Midbrain (tissue), 1 donor: ENCODE measurements at regions not wholly inside any gene's neighbourhood (a gene's known extent, or its start where the extent isn't known, plus 50 kb on each side); places are given as distances from the start of the nearest gene placed in this dataset.
A peak's percentile ranks its signal among the peaks of the same experiment; 100 is the strongest.
"Not testable (repeated sequence)": the region's sequence is repeated elsewhere in the genome, so short reads cannot be mapped to it uniquely, and the experiment has no call there.

ENCODE experiments used
- DNase-seq: peaks from one replicate; lab custom pipeline; 2025; lab: John Stamatoyannopoulos, UW

- no peak for DNase-seq
Measured at GRCh38 chrX:39764441-39764914, 333.3 kb downstream of the BCOR start.

DNA sequence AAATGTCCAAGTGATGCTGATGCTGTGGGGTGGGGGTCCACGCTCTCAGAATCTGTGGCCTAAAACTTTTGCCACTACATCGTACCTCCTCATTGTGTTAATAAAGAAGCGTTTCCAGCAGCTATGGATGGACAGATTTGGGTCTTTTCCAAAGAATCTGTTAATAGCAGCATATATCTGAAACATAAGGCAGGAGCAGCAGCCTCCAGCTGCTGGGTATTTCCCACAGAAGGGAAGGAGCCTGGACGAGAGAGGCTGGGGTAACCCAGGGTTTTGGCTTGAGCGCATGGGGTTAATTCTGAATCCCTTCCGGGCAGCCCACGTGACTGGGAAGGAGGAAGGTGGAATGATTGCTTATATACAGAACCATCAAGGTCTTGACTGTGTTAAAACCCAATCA, 332.4 kb downstream of the BCOR start:
- DNase-seq, result no peak

GRCh38 chrX:39766085-39766726, 331.6 kb downstream of the BCOR start:
- no peak for DNase-seq

DNA sequence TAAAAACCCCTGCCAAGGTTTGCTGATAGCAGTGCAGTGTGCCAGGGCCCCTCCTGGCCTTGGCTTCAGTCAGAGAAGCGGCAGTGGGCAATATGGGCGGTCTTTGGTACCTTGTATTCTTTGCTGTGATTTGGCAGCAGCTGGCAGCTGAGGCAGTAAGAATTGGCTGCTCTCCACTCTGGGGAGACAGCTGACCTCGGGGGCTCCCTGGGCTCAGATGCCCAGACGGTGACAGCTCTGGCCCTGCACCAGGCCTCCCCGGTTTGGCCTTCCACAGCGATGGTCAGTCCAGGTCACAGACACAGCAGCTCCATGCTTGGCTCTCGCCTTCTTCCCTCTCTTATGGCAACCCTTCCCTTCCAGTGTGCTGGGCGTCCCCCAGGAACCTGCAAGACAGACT, 330.9 kb downstream of the BCOR start:
- peak; percentile 21 for DNase-seq

- no peak for DNase-seq
Measured at GRCh38 chrX:39767446-39767845, 330.3 kb downstream of the BCOR start.

- no peak for DNase-seq
Measured at GRCh38 chrX:39769748-39770147, 328.0 kb downstream of the BCOR start.

- DNase-seq, result no peak
Measured at GRCh38 chrX:39771089-39771488, 326.7 kb downstream of the BCOR start.

GRCh38 chrX:39772057-39772832, 325.5 kb downstream of the BCOR start:
- DNase-seq, result peak; percentile 8

DNA sequence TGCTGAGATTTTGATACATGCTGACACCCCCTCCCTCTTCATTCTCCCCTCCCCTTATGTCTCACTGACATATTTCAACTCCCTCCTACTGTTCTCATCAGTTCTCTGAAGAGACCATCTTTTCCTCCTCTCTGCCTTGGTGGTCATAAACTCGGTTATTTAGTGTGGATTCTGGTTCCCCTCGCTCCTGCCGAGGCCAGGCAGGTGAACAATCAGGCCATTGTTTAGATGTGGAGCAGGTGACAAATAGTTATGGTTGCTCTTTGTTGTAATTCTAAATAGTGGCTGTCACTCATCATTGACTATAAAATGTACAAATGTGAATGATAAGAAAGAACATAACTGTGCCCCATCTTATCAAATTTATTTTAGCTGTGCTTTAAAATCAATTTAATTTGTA, 324.6 kb downstream of the BCOR start:
- no peak for DNase-seq

GRCh38 chrX:39773923-39774773, 323.6 kb downstream of the BCOR start:
- no peak for DNase-seq

DNA sequence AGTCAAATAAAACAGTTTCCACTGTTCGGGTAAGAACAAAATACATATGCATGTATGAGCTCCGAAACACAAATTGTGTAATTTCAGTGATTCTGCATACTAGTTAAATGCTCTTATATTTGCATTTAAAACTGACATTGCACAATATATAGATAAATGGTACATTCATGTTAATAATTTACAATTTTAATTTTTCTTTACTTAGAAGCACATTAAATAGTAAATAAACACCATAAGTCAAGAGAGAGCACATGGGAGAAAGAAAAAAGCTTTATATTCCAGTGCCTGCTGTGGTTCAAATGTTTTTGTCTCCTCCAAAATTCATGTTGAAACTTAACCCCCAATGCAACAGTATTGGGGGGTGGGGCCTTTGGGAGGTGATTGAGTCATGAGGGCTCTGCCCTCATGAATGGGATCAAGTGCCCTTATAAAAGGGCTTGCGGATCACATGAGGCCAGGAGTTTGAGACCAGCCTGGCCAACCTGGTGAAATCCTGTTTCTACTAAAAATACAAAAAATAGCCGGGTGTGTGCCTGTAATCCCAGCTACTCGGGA, 322.9 kb downstream of the BCOR start:
- no peak for DNase-seq

GRCh38 chrX:39777623-39778025, 320.1 kb downstream of the BCOR start:
- no peak for DNase-seq

GRCh38 chrX:39779952-39780783, 317.6 kb downstream of the BCOR start:
- no peak for DNase-seq

DNA sequence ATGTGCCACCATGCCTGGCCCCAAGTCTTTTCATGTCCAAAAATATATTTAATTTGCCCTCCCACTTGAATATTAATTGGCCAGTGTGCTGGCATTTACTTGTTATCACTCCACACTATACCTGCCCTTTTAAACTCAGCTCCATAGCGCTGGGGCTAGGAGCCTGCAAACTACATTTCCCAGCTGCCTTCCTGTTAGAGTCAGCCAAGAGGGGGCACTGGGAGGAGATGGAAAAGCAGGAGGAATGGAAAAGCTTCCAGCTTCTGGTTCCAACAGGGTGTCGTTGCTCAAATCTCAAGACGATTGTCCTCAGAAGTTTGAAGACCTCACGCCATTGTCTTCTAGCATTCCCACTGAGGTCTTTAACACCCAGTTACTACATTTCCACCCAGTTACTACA, 315.5 kb downstream of the BCOR start:
- DNase-seq, result no peak

DNA sequence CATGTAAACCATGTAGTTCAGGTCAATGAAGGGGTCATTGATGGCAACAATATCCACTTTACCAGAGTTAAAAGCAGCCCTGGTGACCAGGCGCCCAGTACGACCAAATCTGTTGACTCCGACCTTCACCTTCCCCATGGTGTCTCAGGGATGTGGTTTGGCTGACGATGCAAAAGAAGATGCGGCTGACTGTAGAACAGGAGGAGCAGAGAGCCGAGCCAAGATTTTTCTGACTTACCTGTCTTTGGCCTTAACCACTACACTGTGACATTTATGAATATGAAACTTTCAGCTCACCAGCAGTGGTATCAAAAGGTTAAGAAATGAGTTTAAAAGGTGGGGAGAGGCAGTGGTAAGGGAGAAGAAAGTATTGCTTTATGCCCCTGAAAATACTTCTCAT, 309.8 kb downstream of the BCOR start:
- no peak for DNase-seq

DNA sequence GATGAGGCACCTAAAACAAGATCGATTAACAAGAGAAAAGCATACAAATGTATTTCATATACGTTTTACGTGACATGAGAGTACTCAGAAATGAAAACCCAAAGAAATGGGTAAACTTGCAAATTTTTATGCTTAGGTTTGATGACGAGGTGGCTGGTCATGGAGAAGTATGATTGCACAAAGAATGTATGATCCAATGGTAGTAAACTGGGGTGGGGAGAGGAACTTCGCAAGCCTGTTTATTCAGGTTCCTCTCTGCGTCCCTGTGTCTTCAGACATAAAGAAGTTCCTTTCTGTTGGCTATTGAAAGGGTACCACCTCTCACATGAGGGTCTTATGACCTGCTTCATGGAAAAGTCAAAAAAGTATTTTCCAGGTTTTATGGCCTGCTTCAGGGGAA, 309.2 kb downstream of the BCOR start:
- DNase-seq, result no peak

DNA sequence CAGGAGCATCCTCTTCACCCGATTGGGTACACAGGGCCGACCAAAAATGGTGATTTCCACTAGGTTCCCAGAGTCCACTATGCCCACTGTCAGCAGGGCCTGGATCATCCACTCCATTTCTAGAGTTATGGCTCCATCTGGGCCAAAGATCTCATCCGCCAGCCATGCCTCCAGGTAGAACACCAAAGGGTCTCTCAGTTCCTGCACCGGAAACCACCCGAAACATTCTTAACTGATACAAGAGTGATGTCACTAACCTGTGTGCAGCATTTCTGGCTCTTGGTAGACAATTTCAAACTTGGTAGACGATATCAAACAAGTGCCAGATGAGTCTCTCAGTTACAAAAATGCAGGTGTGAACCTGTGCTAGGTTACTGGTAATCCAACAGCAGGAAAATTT, 306.1 kb downstream of the BCOR start:
- DNase-seq, result no peak

- no peak for DNase-seq
Measured at GRCh38 chrX:39795605-39796004, 302.2 kb downstream of the BCOR start.

DNA sequence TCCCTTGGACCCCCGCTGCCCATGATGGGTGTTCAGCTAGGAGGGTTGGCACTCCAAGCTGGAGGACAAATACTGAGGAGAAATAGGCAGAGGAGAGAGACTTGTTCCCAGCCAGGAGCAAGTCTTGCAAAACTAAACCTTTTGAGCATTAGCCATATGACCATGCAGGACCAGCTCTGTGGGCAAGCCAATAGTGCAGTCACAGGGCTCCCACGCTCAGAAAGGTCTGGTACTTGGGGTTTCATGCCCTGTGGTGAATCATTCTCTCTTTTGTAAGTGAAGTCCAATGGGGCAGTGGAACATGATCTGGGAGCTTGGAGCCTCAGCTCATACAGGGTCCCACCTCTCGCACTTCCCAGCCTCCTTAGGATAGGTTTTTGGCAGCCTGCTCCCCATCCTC, 300.9 kb downstream of the BCOR start:
- DNase-seq, result no peak

DNA sequence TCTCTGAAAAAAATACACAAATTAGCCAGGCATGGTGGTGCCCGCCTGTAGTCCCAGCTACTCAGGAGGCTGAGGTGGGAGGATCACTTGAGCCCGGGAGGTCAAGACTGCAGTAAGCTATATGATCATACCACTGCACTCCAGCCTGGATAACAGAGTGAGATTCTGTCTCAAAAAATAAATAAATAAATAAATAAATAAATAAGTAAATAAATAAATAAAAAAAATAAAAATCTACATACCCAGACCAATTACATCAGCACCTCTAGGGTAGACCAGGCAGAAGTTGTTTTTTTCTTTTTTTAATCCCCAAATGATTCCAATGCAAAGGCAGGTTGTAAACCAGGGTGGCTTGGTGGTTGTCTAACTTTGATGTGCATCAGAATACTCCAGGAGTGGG, 299.3 kb downstream of the BCOR start:
- not testable (repeated sequence) for DNase-seq

DNA sequence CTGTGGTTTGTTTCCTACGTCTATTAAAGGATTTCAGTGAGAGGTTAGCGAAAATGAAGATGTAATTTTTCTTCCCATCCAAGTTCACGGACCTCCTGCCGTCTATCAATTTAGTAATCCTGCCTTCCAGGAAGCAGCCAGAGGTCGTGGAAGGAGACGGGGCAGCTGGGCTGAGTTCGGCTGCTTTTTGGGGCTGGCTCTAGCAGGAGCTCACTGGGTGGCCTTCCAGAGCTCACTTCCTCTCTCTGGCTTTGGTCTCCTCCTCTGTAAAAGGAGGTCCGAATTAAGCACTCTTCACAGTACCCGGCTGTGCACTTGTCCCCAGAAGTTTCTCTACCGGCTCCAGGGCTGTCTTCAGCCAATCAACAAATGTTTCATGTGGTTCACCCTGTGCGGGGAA, 295.4 kb downstream of the BCOR start:
- no peak for DNase-seq

DNA sequence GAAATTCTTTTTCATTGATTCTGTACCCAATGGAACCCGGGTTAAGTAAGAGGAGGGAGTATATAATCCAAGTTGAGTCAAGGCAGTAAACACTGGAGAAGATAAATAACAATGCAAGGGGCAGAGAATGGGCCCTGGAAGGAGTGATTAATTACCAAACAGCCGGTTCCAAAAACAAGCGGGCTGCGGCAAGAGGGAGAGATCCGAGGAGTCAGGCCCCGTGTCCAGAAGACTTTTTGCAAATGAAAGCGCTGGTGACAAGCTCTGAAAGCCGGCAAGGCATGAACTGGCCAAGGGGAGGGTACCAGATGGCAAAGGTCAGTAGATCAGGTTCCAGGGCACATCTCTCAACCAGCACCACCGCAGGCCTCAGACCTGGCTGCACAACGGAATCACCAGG, 294.9 kb downstream of the BCOR start:
- no peak for DNase-seq
